PC-3 (cell line): ENCODE measurements at regions not wholly inside any gene's neighbourhood (a gene's known extent, or its start where the extent isn't known, plus 50 kb on each side); places are given as distances from the start of the nearest gene placed in this dataset.
"Not testable (repeated sequence)": the region's sequence is repeated elsewhere in the genome, so short reads cannot be mapped to it uniquely, and the experiment has no call there.

ENCODE experiments used
- CTCF ChIP-seq: fragments of 300-600 bp; sonication (generic); conservative IDR thresholded peaks from 2 replicates; pipeline ENCODE4 v1.5.1; 2017; ENCODE audit warnings: antibody characterized with exemption, low read depth, mild to moderate bottlenecking, low read length
- EZH2phosphoT487 ChIP-seq: fragments of 300-600 bp; sonication (generic); IDR thresholded peaks from 2 replicates; pipeline ENCODE4 v1.6.1; 2018; ENCODE audit warnings: mild to moderate bottlenecking, antibody characterized with exemption, low read length, borderline replicate concordance

- not testable (repeated sequence) for TF ChIP-seq CTCF, EZH2phosphoT487
Measured at GRCh38 chr10:36458437-36458836, 667.0 kb upstream of the ANKRD30A start.
